ENCODE measurements at regions not wholly inside any gene's neighbourhood (a gene's known extent, or its start where the extent isn't known, plus 50 kb on each side); places are given as distances from the start of the nearest gene placed in this dataset.

GRCh38 chr2:64848945-64849344 lies 140.3 kb upstream of the SLC1A4 start:
- DNase-seq (ENCODE audit: low spot score) = no peak

GRCh38 chr2:64850642-64851041 lies 138.6 kb upstream of the SLC1A4 start:
- no peak for DNase-seq (ENCODE audit: low spot score)
- TF ChIP-seq CTCF (conservative IDR thresholded peaks at IDR 0.05; ENCODE audit: low read depth, low read length) (no peak), EZH2 (IDR thresholded peaks at IDR 0.05; ENCODE audit: borderline replicate concordance, low read depth, low read length, poor library complexity, severe bottlenecking) (no peak)
- CTCF ChIA-PET = no interaction called here
- POLR2A ChIA-PET (ENCODE audit: low non-redundant PET) = no interaction called here
- no peaks in the 10 kb centered on the region for H3K27me3 ChIP-seq (replicated peaks; ENCODE audit: insufficient read depth, low read depth, low read length, poor library complexity)
- no peak overlapping the region for H3K27ac ChIP-seq (ENCODE audit: low read depth, low read length, poor library complexity, severe bottlenecking)
- intact Hi-C loops (cut with micrococcal nuclease; ENCODE audit: unreplicated experiment) = no loop called here
- no TSS peak for BruUV-seq (replicated peaks)
- H3K9me3 ChIP-seq (ENCODE audit: low read depth, low read length, poor library complexity, severe bottlenecking) = no peaks in the 10 kb centered on the region
- no peaks in the 10 kb centered on the region for H3K4me1 ChIP-seq (ENCODE audit: insufficient read depth, low read length, poor library complexity, severe bottlenecking)
- no peaks in the 10 kb centered on the region for H3K36me3 ChIP-seq (ENCODE audit: insufficient read depth, low read length, poor library complexity, severe bottlenecking)
- H3K4me3 ChIP-seq (ENCODE audit: low read depth, low read length, poor library complexity, severe bottlenecking) = no peak overlapping the region

More at GRCh38 chr2:64848945-64849344, 140.3 kb upstream of the SLC1A4 start:
- Histone ChIP-seq H3K4me1 (ENCODE audit: insufficient read depth, low read length, poor library complexity, severe bottlenecking) (no peaks in the 10 kb centered on the region), H3K4me3 (ENCODE audit: low read depth, low read length, poor library complexity, severe bottlenecking) (no peak overlapping the region), H3K9me3 (ENCODE audit: low read depth, low read length, poor library complexity, severe bottlenecking) (no peaks in the 10 kb centered on the region), H3K36me3 (ENCODE audit: insufficient read depth, low read length, poor library complexity, severe bottlenecking) (no peaks in the 10 kb centered on the region), H3K27me3 (replicated peaks; ENCODE audit: insufficient read depth, low read depth, low read length, poor library complexity) (no peaks in the 10 kb centered on the region), H3K27ac (ENCODE audit: low read depth, low read length, poor library complexity, severe bottlenecking) (no peak overlapping the region)
- TF ChIP-seq CTCF (conservative IDR thresholded peaks at IDR 0.05; ENCODE audit: low read depth, low read length) (no peak), EZH2 (IDR thresholded peaks at IDR 0.05; ENCODE audit: borderline replicate concordance, low read depth, low read length, poor library complexity, severe bottlenecking) (no peak)
- BruUV-seq (replicated peaks) = no TSS peak
- intact Hi-C loops (cut with micrococcal nuclease; ENCODE audit: unreplicated experiment) = no loop called here
- ChIA-PET POLR2A (ENCODE audit: low non-redundant PET) (no interaction called here), CTCF (no interaction called here)

- TF ChIP-seq EZH2 (IDR thresholded peaks at IDR 0.05; ENCODE audit: borderline replicate concordance, low read depth, low read length, poor library complexity, severe bottlenecking) = no peak
- TF ChIP-seq CTCF (conservative IDR thresholded peaks at IDR 0.05; ENCODE audit: low read depth, low read length) = no peak
- peaks cover 5% of the 10 kb centered on the region for H3K4me1 ChIP-seq (ENCODE audit: insufficient read depth, low read length, poor library complexity, severe bottlenecking)
- BruUV-seq (replicated peaks) = no TSS peak
- H3K36me3 ChIP-seq (ENCODE audit: insufficient read depth, low read length, poor library complexity, severe bottlenecking) = no peaks in the 10 kb centered on the region
- ChIA-PET CTCF (no interaction called here), POLR2A (ENCODE audit: low non-redundant PET) (interaction anchor here (0.5 kb wide), 1 partner anchor 218 kb away, joined by 5 read pairs; no protein-coding TSS in a partner anchor)
- no peaks in the 10 kb centered on the region for H3K27me3 ChIP-seq (replicated peaks; ENCODE audit: insufficient read depth, low read depth, low read length, poor library complexity)
- H3K4me3 ChIP-seq (ENCODE audit: low read depth, low read length, poor library complexity, severe bottlenecking) = no peak overlapping the region
- no peaks in the 10 kb centered on the region for H3K9me3 ChIP-seq (ENCODE audit: low read depth, low read length, poor library complexity, severe bottlenecking)
- no peak for DNase-seq (ENCODE audit: low spot score)
- no peak overlapping the region for H3K27ac ChIP-seq (ENCODE audit: low read depth, low read length, poor library complexity, severe bottlenecking)
- intact Hi-C loops (cut with micrococcal nuclease; ENCODE audit: unreplicated experiment) = no loop called here
Measured at GRCh38 chr2:64852771-64853241, 136.4 kb upstream of the SLC1A4 start.

All from A673 (cell line).